ENCODE measurements at regions not wholly inside any gene's neighbourhood (a gene's known extent, or its start where the extent isn't known, plus 50 kb on each side); places are given as distances from the start of the nearest gene placed in this dataset.

DNA sequence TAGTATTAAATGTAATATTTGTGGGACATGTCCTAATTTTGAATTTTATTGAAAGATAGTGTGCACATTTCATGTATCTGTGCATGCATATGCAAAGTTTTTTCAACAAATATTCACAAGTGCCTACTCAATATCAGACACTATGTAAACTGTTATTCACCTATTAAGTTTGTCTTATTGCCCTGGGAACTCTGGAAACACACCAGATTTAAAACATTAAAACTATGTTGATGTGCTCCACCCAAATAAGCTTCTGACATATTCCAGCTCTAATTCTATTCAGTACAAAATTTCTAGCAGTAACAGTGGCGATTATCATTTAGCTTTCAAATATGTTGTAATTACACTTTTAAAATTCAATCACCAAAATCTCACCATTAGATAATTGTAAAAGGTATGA lies 183.1 kb upstream of the TTC29 start:
- TF ChIP-seq, protein P1, sequence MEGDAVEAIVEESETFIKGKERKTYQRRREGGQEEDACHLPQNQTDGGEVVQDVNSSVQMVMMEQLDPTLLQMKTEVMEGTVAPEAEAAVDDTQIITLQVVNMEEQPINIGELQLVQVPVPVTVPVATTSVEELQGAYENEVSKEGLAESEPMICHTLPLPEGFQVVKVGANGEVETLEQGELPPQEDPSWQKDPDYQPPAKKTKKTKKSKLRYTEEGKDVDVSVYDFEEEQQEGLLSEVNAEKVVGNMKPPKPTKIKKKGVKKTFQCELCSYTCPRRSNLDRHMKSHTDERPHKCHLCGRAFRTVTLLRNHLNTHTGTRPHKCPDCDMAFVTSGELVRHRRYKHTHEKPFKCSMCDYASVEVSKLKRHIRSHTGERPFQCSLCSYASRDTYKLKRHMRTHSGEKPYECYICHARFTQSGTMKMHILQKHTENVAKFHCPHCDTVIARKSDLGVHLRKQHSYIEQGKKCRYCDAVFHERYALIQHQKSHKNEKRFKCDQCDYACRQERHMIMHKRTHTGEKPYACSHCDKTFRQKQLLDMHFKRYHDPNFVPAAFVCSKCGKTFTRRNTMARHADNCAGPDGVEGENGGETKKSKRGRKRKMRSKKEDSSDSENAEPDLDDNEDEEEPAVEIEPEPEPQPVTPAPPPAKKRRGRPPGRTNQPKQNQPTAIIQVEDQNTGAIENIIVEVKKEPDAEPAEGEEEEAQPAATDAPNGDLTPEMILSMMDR (IDR thresholded peaks at IDR 0.05), result no peak
- TF ChIP-seq POLR2AphosphoS5 (IDR thresholded peaks at IDR 0.05), result no peak
